ENCODE measurements at regions not wholly inside any gene's neighbourhood (a gene's known extent, or its start where the extent isn't known, plus 50 kb on each side); places are given as distances from the start of the nearest gene placed in this dataset.
"Not testable (repeated sequence)": the region's sequence is repeated elsewhere in the genome, so short reads cannot be mapped to it uniquely, and the experiment has no call there.

- DNase-seq (ENCODE audit: low read depth in 2 of 2): no peak
Observed at GRCh38 chr15:62641825-62642224, 400.7 kb upstream of the TPM1 start.

GRCh38 chr15:62643572-62643971, 399.0 kb upstream of the TPM1 start:
- no peak for DNase-seq (ENCODE audit: low read depth in 2 of 2)

GRCh38 chr15:62644216-62644888, 398.2 kb upstream of the TPM1 start:
- no peak for DNase-seq (ENCODE audit: low read depth in 2 of 2)

- no peak for DNase-seq (ENCODE audit: low read depth in 2 of 2)
Observed at GRCh38 chr15:62644889-62645742, 397.4 kb upstream of the TPM1 start.

- DNase-seq (ENCODE audit: low read depth in 2 of 2): no peak
Observed at GRCh38 chr15:62647202-62647842, 395.2 kb upstream of the TPM1 start.

GRCh38 chr15:62647843-62648505, 394.6 kb upstream of the TPM1 start:
- no peak for DNase-seq (ENCODE audit: low read depth in 2 of 2)

- no peak for DNase-seq (ENCODE audit: low read depth in 2 of 2)
Observed at GRCh38 chr15:62648954-62649353, 393.6 kb upstream of the TPM1 start.

- DNase-seq (ENCODE audit: low read depth in 2 of 2): peak in 1 of 2 donors; percentile 20
Observed at GRCh38 chr15:62649793-62650420, 392.6 kb upstream of the TPM1 start.

GRCh38 chr15:62653122-62653521, 389.4 kb upstream of the TPM1 start:
- no peak for DNase-seq (ENCODE audit: low read depth in 2 of 2)

GRCh38 chr15:62656071-62656470, 386.5 kb upstream of the TPM1 start:
- DNase-seq (ENCODE audit: low read depth in 2 of 2): no peak

GRCh38 chr15:62657501-62657900, 385.0 kb upstream of the TPM1 start:
- DNase-seq (ENCODE audit: low read depth in 2 of 2): not testable (repeated sequence)

GRCh38 chr15:62658498-62658897, 384.0 kb upstream of the TPM1 start:
- no peak for DNase-seq (ENCODE audit: low read depth in 2 of 2)

- DNase-seq (ENCODE audit: low read depth in 2 of 2): no peak
Observed at GRCh38 chr15:62663547-62663946, 379.0 kb upstream of the TPM1 start.

GRCh38 chr15:62665449-62665848, 377.1 kb upstream of the TPM1 start:
- DNase-seq (ENCODE audit: low read depth in 2 of 2): no peak

GRCh38 chr15:62666046-62666445, 376.5 kb upstream of the TPM1 start:
- DNase-seq (ENCODE audit: low read depth in 2 of 2): no peak

- DNase-seq (ENCODE audit: low read depth in 2 of 2): no peak
Observed at GRCh38 chr15:62672268-62672667, 370.3 kb upstream of the TPM1 start.

- DNase-seq (ENCODE audit: low read depth in 2 of 2): no peak
Observed at GRCh38 chr15:62676891-62677290, 365.7 kb upstream of the TPM1 start.

GRCh38 chr15:62681939-62682896, 360.3 kb upstream of the TPM1 start:
- no peak for DNase-seq (ENCODE audit: low read depth in 2 of 2)

GRCh38 chr15:62683192-62683591, 359.4 kb upstream of the TPM1 start:
- DNase-seq (ENCODE audit: low read depth in 2 of 2): not testable (repeated sequence)

- DNase-seq (ENCODE audit: low read depth in 2 of 2): no peak
Observed at GRCh38 chr15:62684123-62684808, 358.3 kb upstream of the TPM1 start.
